ENCODE measurements at regions not wholly inside any gene's neighbourhood (a gene's known extent, or its start where the extent isn't known, plus 50 kb on each side); places are given as distances from the start of the nearest gene placed in this dataset.
"Not testable (repeated sequence)": the region's sequence is repeated elsewhere in the genome, so short reads cannot be mapped to it uniquely, and the experiment has no call there.

DNA sequence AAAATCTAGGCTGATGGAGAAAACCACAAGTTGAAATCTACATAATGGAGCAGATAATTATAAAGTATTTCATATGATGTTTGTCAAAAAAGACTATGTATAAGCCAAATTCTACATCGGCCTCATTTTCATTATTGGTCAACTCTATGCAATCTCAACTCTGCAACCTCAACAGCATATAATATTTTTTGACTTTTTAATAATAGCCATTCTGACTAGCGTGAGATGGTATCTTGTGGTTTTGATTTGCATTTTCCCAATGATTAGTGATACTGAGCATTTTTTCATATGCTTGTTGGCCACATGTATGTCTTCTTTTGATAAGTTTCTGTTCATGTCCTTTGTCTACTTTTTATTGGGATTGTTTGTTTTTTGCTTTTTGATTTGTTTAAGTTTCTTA, 496.1 kb upstream of the SLC39A10 start:
- H3K4me3 ChIP-seq (ENCODE audit: low read length), result no peak overlapping the region
- no peak for DNase-seq (ENCODE audit: low read depth)
- TF ChIP-seq, protein P1, sequence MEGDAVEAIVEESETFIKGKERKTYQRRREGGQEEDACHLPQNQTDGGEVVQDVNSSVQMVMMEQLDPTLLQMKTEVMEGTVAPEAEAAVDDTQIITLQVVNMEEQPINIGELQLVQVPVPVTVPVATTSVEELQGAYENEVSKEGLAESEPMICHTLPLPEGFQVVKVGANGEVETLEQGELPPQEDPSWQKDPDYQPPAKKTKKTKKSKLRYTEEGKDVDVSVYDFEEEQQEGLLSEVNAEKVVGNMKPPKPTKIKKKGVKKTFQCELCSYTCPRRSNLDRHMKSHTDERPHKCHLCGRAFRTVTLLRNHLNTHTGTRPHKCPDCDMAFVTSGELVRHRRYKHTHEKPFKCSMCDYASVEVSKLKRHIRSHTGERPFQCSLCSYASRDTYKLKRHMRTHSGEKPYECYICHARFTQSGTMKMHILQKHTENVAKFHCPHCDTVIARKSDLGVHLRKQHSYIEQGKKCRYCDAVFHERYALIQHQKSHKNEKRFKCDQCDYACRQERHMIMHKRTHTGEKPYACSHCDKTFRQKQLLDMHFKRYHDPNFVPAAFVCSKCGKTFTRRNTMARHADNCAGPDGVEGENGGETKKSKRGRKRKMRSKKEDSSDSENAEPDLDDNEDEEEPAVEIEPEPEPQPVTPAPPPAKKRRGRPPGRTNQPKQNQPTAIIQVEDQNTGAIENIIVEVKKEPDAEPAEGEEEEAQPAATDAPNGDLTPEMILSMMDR (conservative IDR thresholded peaks at IDR 0.05; ENCODE audit: low read length), result no peak

DNA sequence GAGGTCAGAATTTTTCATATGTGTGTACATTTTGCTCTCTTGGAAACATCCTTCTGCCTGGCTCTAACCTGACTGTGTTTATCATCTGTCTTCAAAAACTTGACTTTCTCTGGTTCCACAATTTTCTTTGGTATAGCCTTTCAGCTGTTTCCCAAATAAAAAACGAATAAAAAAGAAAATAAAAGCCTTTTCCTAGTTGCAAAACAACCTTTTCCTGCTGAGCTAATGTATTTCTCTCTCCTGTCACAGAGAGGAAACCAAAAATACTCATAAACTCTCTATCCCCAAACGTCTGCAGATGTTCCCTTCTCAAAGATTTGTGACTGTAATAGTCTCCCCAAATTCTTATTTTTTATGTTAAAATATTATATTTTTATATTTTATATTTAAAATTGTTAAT, 505.3 kb upstream of the SLC39A10 start:
- no peak overlapping the region for H3K4me3 ChIP-seq (ENCODE audit: low read length)
- TF ChIP-seq, protein P1 (conservative IDR thresholded peaks at IDR 0.05; ENCODE audit: low read length), result no peak
- DNase-seq (ENCODE audit: low read depth), result no peak

DNA sequence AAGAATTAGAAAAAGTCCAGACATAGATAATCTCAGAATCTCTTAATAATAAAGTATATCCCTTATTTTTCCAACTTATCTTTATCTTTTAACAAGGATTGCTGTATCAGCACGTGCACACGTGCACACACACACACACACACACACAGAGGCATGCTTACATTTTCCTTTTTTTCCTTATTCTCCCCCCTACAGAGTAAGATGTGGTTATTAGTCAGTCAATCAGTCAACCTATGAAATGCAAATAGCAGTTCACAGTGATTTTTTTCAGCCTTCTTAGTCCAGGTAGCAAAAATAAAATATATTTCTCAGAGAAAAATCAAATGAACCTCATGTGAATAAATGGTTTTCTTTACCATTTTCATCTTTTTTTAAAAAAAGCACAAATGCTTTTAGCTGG, 506.2 kb upstream of the SLC39A10 start:
- DNase-seq (ENCODE audit: low read depth), result no peak
- TF ChIP-seq, protein P1 (conservative IDR thresholded peaks at IDR 0.05; ENCODE audit: low read length), result no peak
- no peak overlapping the region for H3K4me3 ChIP-seq (ENCODE audit: low read length)

DNA sequence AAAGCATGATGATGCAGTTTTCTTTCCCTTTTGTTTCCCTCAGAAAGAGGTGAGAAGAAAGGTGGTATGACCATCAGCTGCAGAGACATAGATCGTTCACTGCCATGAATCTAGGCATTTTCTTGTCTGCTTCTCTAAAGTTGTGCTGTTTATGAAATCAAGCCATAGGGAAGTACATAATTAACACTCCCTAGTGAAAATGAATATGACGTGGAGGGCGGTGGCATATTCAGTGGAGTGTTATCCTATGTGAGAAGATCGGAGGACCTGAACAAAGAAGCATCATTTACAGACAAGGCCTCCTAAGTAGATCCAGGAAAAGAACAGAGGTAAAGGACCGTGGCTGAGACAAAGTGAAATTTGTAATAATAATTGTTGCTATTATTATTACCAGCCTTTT, 509.0 kb upstream of the SLC39A10 start:
- H3K4me3 ChIP-seq (ENCODE audit: low read length), result no peak overlapping the region
- no peak for DNase-seq (ENCODE audit: low read depth)

DNA sequence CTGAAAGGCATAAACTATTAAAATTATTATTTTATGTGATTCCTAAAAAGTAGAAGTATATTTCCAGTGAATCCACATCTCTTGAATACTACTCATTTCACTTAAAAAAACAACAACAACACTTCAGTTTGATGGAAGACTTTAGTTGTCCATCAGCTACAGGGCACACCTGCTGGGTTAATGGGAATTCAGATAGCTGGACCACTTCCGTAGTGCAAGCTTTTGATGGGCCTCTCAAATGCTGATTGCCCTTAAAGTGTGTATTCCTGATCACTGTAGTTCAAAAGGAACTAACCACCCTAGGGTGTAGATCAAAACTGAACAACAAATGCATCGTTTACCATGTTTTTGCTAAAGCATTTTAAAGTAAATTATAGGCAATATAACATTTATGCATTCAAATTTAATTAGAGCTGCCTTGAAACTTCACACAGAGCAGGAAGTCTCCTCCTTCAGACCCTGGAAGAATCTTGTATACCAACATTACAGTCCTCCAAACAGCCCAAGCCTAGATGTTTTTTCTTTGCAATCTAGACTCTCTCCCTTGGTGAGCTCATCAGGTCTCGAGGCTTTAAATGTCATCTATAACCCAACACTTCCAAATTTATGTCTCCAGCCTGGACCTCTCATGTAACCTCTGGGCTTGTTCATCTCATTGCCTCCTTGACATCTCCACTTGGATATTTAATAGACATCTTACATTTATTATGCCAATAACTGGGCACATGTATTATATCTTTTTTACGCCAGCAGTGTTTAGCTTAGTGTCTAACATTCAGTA, 510.1 kb upstream of the SLC39A10 start:
- no peak for DNase-seq (ENCODE audit: low read depth)
- TF ChIP-seq, protein P1 (conservative IDR thresholded peaks at IDR 0.05; ENCODE audit: low read length), result no peak
- no peak overlapping the region for H3K4me3 ChIP-seq (ENCODE audit: low read length)

More for the DNA sequence above, 509.0 kb upstream of the SLC39A10 start:
- TF ChIP-seq, protein P1 (conservative IDR thresholded peaks at IDR 0.05; ENCODE audit: low read length), result no peak

DNA sequence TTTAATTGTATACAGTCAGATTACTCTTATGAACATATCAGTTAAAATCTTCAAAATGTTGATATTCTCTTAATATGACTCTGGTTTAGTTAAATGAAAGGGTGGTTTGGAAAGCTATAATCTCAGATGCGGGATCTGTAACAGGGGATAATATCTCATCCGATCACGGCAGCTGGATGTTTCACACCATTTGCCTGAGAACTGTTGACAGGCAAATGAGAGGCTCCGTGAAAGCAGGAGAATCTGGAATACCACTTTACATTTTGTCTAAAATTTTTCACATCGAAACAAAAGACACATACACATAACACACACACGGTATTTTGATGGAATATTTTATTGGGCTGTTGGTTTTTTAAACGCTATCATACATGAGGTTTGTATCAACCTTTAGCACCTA, 518.6 kb upstream of the SLC39A10 start:
- DNase-seq (ENCODE audit: low read depth), result no peak
- TF ChIP-seq, protein P1 (conservative IDR thresholded peaks at IDR 0.05; ENCODE audit: low read length), result no peak
- H3K4me3 ChIP-seq (ENCODE audit: low read length), result no peak overlapping the region

DNA sequence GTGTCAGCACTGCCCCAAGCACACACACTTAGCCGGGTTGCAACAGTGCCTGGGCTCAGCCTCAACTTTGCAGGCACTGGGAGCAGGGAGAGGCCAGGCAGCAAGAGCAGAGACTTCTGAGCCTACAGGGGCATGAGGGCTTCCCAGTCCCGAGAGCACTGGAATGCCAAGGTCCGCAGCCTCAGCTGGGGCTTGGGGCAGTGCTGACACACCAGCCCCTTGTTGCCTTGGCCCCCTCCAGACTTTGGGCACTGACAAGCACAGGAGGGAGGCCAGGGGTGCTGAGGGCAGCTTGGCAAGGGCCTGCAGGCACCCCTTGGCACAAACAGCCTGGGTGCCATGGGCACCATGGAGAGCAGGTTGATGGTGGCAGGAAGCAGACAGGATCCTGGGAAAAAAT, 531.1 kb upstream of the SLC39A10 start:
- H3K4me3 ChIP-seq (ENCODE audit: low read length); DNase-seq (ENCODE audit: low read depth): not testable (repeated sequence)
